Brain microvascular endothelial cell (primary cell): ENCODE measurements at regions not wholly inside any gene's neighbourhood (a gene's known extent, or its start where the extent isn't known, plus 50 kb on each side); places are given as distances from the start of the nearest gene placed in this dataset.

Experiments
- DNase-seq: peaks from one replicate; pipeline ENCODE4 v3.0.0-alpha.2; 2020
- H3K27ac ChIP-seq: fragments of 250-450 bp; sonication (Bioruptor Pico); 2 replicates; pipeline ENCODE4 v1.5.1; 2020; ENCODE audit warnings: mild to moderate bottlenecking, moderate library complexity
- H3K27me3 ChIP-seq: fragments of 250-450 bp; sonication (Bioruptor Pico); replicated peaks from 2 replicates; pipeline ENCODE4 v1.5.1; 2020; ENCODE audit warnings: mild to moderate bottlenecking
- H3K36me3 ChIP-seq: fragments of 250-450 bp; sonication (Bioruptor Pico); replicated peaks from 2 replicates; pipeline ENCODE4 v1.5.1; 2020; ENCODE audit warnings: mild to moderate bottlenecking
- H3K4me3 ChIP-seq: 2 replicates; pipeline ENCODE4 v1.5.1; 2011; ENCODE audit warnings: low read depth, mild to moderate bottlenecking, control low read depth, low read length, moderate library complexity
- CTCF ChIP-seq: IDR thresholded peaks from 2 replicates; pipeline ENCODE4 v1.5.1; 2011; ENCODE audit warnings: low read depth, mild to moderate bottlenecking, moderate library complexity, low read length, control low read depth, inconsistent platforms; ENCODE audit errors: missing control alignments
- in situ Hi-C: cut with HindIII; loops from 2 replicates; pipeline ENCODE4 v1.10.0; 2017; ENCODE audit warnings: low sequenced_read_pairs, low pct_ligation_motif_present

DNA sequence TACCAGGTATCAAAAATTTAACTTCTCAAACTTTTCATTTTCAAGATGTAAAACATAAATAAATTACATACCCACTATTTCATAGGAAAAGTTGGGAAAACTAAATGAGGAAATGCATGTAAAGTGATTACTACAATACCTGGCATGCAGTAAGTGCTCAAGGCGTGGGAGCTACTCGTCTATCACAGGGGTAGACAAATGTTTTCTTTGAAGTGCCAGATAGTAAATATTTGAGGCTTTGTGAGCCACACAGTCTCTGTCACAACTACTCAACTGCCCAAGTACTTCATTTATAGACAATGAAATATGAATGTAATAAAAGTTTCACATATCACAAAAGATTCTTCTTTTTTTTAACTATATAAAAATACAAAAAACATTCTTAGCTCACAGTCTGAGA lies 96.4 kb upstream of the PCGF5 start:
- H3K27ac ChIP-seq = no peak overlapping the region
- in situ Hi-C loops = no loop called here
- H3K4me3 ChIP-seq = no peak overlapping the region
- no peaks in the 10 kb centered on the region for H3K27me3 ChIP-seq
- H3K36me3 ChIP-seq = no peaks in the 10 kb centered on the region
- DNase-seq = no peak
- TF ChIP-seq CTCF = no peak

DNA sequence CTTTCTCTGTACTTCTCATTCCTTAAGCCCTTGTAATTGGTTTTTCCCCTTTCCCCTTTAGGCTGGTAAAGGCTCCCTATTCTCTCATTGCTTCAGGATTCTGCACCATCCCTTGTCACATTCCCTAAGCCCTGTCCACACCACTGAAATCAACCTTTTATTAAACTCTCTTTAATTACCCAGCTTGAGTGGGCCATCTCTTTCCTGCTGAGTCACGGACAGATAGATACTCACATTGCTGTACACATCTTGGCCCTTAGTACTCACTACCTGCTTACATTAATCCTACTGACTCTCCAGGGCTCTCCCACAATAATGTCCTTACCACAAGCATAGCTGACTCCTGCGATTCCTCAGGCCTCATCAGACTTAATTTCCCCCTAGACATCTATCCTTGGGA lies 94.0 kb upstream of the PCGF5 start:
- no peaks in the 10 kb centered on the region for H3K36me3 ChIP-seq
- in situ Hi-C loops = no loop called here
- no peak for DNase-seq

GRCh38 chr10:91127341-91128082 lies 93.0 kb upstream of the PCGF5 start:
- TF ChIP-seq CTCF = no peak
- no peak for DNase-seq
- Histone ChIP-seq H3K4me3 (no peak overlapping the region), H3K36me3 (no peaks in the 10 kb centered on the region), H3K27me3 (no peaks in the 10 kb centered on the region), H3K27ac (no peak overlapping the region)
- in situ Hi-C loops = no loop called here

More for the DNA sequence above, 94.0 kb upstream of the PCGF5 start:
- TF ChIP-seq CTCF = no peak
- H3K27me3 ChIP-seq = no peaks in the 10 kb centered on the region
- no peak overlapping the region for H3K4me3 ChIP-seq
- no peak overlapping the region for H3K27ac ChIP-seq

- in situ Hi-C loops = no loop called here
- no peaks in the 10 kb centered on the region for H3K36me3 ChIP-seq
- H3K27me3 ChIP-seq = no peaks in the 10 kb centered on the region
- no peak for DNase-seq
- H3K4me3 ChIP-seq = no peak overlapping the region
- H3K27ac ChIP-seq = no peak overlapping the region
- TF ChIP-seq CTCF = no peak
These were observed 85.3 kb upstream of the PCGF5 start for GRCh38 chr10:91135113-91135512.

DNA sequence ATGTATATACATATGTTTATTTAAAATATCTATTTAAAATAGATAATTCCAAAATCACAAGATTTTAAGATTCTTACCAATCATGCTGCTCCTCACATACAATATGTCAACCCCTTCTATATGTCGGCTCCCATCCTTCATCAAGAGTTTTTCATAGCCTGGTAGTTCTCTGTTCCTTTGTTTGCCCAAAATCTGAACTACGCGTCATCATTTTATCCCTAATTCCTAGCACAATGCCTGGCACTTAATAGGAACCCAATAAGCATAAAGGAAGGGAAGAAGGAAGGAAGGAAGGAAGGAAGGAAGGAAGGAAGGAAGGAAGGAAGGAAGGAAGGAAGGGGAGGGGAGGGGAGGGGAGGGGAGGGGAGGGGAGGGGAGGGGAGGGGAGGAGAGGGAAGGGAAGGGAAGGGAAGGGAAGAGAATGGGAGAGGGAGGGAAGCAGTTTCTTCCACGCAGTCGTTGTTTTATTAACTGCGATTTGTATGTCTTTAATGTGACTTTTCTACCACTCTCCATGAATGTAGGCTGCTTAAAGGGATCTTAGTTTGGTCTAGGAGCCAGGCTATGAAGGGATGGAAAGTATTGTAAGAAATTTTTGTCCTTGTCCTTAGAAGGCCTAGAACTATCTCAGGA lies 83.3 kb upstream of the PCGF5 start:
- Histone ChIP-seq H3K4me3 (no peak overlapping the region), H3K36me3 (no peaks in the 10 kb centered on the region), H3K27ac (no peak overlapping the region), H3K27me3 (no peaks in the 10 kb centered on the region)
- no peak for TF ChIP-seq CTCF
- DNase-seq = no peak
- in situ Hi-C loops = no loop called here
